Stimulated activated naive B cell treated with anti-CD40 and anti-IgM and Interleukin-4, amounts not matched to agents 10 μg/mL and 1 μg/mL and 100 μg/mL, for 72 hours (primary cell): ENCODE measurements at regions not wholly inside any gene's neighbourhood (a gene's known extent, or its start where the extent isn't known, plus 50 kb on each side); places are given as distances from the start of the nearest gene placed in this dataset.

Experiments
- ATAC-seq, 2 donors: fragments of 150-1000 bp; cut with Tn5 transposase; replicated peaks; 2 replicates each; pipeline ENCODE4 v1.10.0; 2021; ENCODE audit warnings: moderate library complexity in 1 of 2
- DNase-seq: peaks from one replicate; pipeline ENCODE4 v3.0.0; 2021
- H3K27ac Mint-ChIP-seq: one replicate; pipeline ENCODE4 v1.8.0; 2022; ENCODE audit warnings: mild to moderate bottlenecking, mixed read lengths
- H3K27me3 Mint-ChIP-seq, 2 donors: one replicate each; pipeline ENCODE4 v1.8.0; 2022; ENCODE audit warnings: mixed read lengths in 2 of 2
- H3K36me3 Mint-ChIP-seq, 2 donors: one replicate each; pipeline ENCODE4 v1.8.0; 2022; ENCODE audit warnings: mixed read lengths in 2 of 2, mild to moderate bottlenecking in 1 of 2
- H3K4me1 Mint-ChIP-seq, 2 donors: one replicate each; pipeline ENCODE4 v1.8.0; 2022; ENCODE audit warnings: mixed read lengths in 2 of 2, mild to moderate bottlenecking in 1 of 2
- H3K4me3 Mint-ChIP-seq, 2 donors: one replicate each; pipeline ENCODE4 v1.8.0; 2022; ENCODE audit warnings: mild to moderate bottlenecking in 2 of 2, mixed read lengths in 2 of 2, moderate library complexity in 1 of 2
- H3K9me3 Mint-ChIP-seq, 2 donors: one replicate each; pipeline ENCODE4 v1.8.0; 2022; ENCODE audit warnings: mixed read lengths in 2 of 2, mild to moderate bottlenecking in 1 of 2

GRCh38 chr7:125125315-125125714, 195.7 kb upstream of the POT1 start:
- Mint-ChIP-seq H3K27me3 (no peaks in the 10 kb centered on the region), H3K36me3 (no peaks in the 10 kb centered on the region), H3K9me3 (peaks cover 0 to 4% of the 10 kb centered on the region in 2 donors), H3K4me1 (no peaks in the 10 kb centered on the region), H3K4me3 (no peak overlapping the region), H3K27ac (no peak overlapping the region)
- ATAC-seq: no peak
- no peak for DNase-seq

- Mint-ChIP-seq H3K9me3 (peaks cover 4 to 6% of the 10 kb centered on the region in 2 donors), H3K4me1 (no peaks in the 10 kb centered on the region), H3K27me3 (no peaks in the 10 kb centered on the region), H3K27ac (no peak overlapping the region), H3K4me3 (no peak overlapping the region), H3K36me3 (no peaks in the 10 kb centered on the region)
- DNase-seq (no peak), ATAC-seq (no peak)
Observed at GRCh38 chr7:125122173-125122572, 192.5 kb upstream of the POT1 start.

- no peak overlapping the region for H3K27ac Mint-ChIP-seq
- H3K9me3 Mint-ChIP-seq: peaks cover 3 to 4% of the 10 kb centered on the region in 2 donors
- H3K27me3 Mint-ChIP-seq: no peaks in the 10 kb centered on the region
- no peak for DNase-seq
- H3K36me3 Mint-ChIP-seq: no peaks in the 10 kb centered on the region
- H3K4me3 Mint-ChIP-seq: no peak overlapping the region
- ATAC-seq: peak; percentile 33 to 46
- no peaks in the 10 kb centered on the region for H3K4me1 Mint-ChIP-seq
Observed at GRCh38 chr7:125119559-125120115, 190.0 kb upstream of the POT1 start.

GRCh38 chr7:125118444-125118843, 188.8 kb upstream of the POT1 start:
- DNase-seq (no peak), ATAC-seq (peak; percentile 44 to 64)
- no peak overlapping the region for H3K27ac Mint-ChIP-seq
- H3K9me3 Mint-ChIP-seq: peaks cover 2 to 4% of the 10 kb centered on the region in 2 donors
- no peaks in the 10 kb centered on the region for H3K27me3 Mint-ChIP-seq
- no peaks in the 10 kb centered on the region for H3K36me3 Mint-ChIP-seq
- H3K4me3 Mint-ChIP-seq: no peak overlapping the region
- no peaks in the 10 kb centered on the region for H3K4me1 Mint-ChIP-seq

DNA sequence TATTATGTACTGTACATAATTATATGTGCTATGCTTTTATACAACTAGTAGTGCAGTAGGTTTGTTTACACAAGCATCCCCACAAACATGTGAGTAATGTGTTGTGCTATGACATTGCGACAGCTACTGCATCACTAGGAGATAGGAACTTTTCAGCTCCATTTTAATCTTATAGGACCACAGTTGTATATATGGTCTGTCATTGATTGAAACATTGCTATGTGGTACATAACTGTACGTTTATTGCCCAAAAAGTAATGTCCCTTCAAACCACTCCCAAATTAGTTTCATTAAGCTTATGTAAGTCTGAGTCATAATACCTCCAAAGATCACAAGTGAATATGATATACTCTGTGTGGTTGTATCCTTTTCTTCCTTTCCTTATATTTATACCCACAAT, 183.2 kb upstream of the POT1 start:
- no peak for ATAC-seq
- H3K4me3 Mint-ChIP-seq: no peak overlapping the region
- H3K4me1 Mint-ChIP-seq: no peaks in the 10 kb centered on the region
- H3K36me3 Mint-ChIP-seq: no peaks in the 10 kb centered on the region
- no peak overlapping the region for H3K27ac Mint-ChIP-seq
- DNase-seq: no peak
- no peaks in the 10 kb centered on the region for H3K27me3 Mint-ChIP-seq
- peaks cover 8 to 10% of the 10 kb centered on the region in 2 donors for H3K9me3 Mint-ChIP-seq

DNA sequence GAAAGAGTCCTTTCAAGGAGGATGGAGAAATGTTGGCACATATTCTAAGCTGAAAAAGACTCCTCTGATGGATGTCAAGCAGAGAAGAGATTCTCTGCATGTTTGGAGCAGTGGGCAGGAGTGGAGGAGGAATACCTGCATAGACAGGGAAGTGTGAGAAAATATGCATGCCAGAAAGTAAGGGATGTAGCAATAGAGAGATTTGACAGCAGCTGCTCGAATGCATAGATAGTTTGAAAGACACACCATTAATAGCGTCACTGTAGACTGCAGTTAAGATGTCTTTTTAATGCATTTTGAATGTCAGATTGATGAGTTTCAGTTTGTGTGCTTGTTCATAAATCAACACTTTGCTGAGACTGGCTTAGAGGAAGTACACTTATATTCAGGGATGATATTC, 169.9 kb upstream of the POT1 start:
- Mint-ChIP-seq H3K4me1 (no peaks in the 10 kb centered on the region), H3K36me3 (no peaks in the 10 kb centered on the region), H3K4me3 (no peak overlapping the region), H3K27me3 (no peaks in the 10 kb centered on the region), H3K27ac (no peak overlapping the region), H3K9me3 (peaks cover 4 to 6% of the 10 kb centered on the region in 2 donors)
- ATAC-seq: no peak
- no peak for DNase-seq

DNA sequence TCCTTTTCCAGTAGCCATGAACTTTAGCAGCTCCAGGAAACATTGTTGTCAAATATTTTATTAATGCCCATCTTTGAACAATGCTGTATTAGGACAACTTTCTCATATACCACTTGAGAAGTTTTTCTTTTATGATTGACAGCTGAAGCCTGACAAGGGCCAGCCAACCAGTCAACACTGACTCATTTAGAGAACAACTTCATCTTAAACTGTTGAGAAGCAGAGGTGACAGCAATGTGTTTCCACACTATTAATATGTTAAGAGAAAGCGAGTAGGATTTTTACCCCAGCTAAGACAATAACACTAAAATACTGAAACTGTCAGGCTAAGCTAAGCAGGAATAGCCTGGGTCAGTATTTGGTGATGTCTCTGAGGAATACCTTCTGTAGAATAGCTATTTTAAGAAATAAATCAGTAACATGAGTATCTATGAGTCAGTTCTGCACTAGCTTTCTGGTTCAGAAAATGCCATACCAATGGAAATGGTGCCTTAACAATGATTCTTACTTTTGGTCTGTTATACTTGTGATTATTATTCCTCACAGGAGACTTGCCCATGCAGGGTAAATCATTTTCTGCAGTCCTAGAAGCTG, 168.8 kb upstream of the POT1 start:
- ATAC-seq (peak; percentile 77 to 86), DNase-seq (no peak)
- Mint-ChIP-seq H3K4me1 (no peaks in the 10 kb centered on the region), H3K36me3 (no peaks in the 10 kb centered on the region), H3K4me3 (no peak overlapping the region), H3K9me3 (peaks cover 2 to 3% of the 10 kb centered on the region in 2 donors), H3K27ac (no peak overlapping the region), H3K27me3 (no peaks in the 10 kb centered on the region)

DNA sequence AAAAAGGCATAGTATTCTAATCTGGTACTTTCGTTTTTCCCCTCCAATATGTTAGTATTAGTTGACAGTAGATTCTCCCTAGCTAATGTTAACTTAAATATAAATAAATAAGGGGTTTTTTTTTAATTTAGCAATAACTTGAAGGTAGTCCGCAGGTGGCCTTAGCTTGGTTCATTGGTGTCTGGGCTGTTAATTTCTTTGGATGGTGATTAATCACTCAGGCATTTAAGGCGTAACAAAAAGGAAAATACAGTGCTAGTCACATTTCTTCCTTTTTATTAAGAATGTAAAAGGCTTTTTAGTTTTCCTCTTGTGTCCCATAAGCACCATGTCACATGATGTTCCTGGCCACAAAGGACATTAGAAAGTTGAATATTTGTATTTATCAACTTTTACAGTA, 161.0 kb upstream of the POT1 start:
- H3K27me3 Mint-ChIP-seq: no peaks in the 10 kb centered on the region
- no peak overlapping the region for H3K27ac Mint-ChIP-seq
- ATAC-seq: no peak
- no peaks in the 10 kb centered on the region for H3K36me3 Mint-ChIP-seq
- no peaks in the 10 kb centered on the region for H3K4me1 Mint-ChIP-seq
- H3K4me3 Mint-ChIP-seq: no peak overlapping the region
- DNase-seq: no peak
- no peaks in the 10 kb centered on the region for H3K9me3 Mint-ChIP-seq

GRCh38 chr7:125089171-125089570, 159.5 kb upstream of the POT1 start:
- Mint-ChIP-seq H3K4me3 (no peak overlapping the region), H3K4me1 (no peaks in the 10 kb centered on the region)
- DNase-seq: no peak

GRCh38 chr7:125088555-125088954, 158.9 kb upstream of the POT1 start:
- H3K36me3 Mint-ChIP-seq: no peaks in the 10 kb centered on the region
- no peaks in the 10 kb centered on the region for H3K27me3 Mint-ChIP-seq
- H3K9me3 Mint-ChIP-seq: no peaks in the 10 kb centered on the region
- H3K4me1 Mint-ChIP-seq: no peaks in the 10 kb centered on the region
- H3K4me3 Mint-ChIP-seq: no peak overlapping the region
- ATAC-seq (no peak), DNase-seq (no peak)
- H3K27ac Mint-ChIP-seq: no peak overlapping the region

More at GRCh38 chr7:125089171-125089570, 159.5 kb upstream of the POT1 start:
- no peaks in the 10 kb centered on the region for H3K36me3 Mint-ChIP-seq
- no peak overlapping the region for H3K27ac Mint-ChIP-seq
- no peak for ATAC-seq
- H3K9me3 Mint-ChIP-seq: no peaks in the 10 kb centered on the region
- no peaks in the 10 kb centered on the region for H3K27me3 Mint-ChIP-seq

GRCh38 chr7:125085084-125085483, 155.5 kb upstream of the POT1 start:
- Mint-ChIP-seq H3K4me3 (no peak overlapping the region), H3K27me3 (no peaks in the 10 kb centered on the region), H3K9me3 (no peaks in the 10 kb centered on the region), H3K4me1 (no peaks in the 10 kb centered on the region), H3K36me3 (no peaks in the 10 kb centered on the region), H3K27ac (no peak overlapping the region)
- no peak for DNase-seq
- ATAC-seq: no peak

- no peaks in the 10 kb centered on the region for H3K36me3 Mint-ChIP-seq
- H3K9me3 Mint-ChIP-seq: no peaks in the 10 kb centered on the region
- H3K27me3 Mint-ChIP-seq: no peaks in the 10 kb centered on the region
- no peak overlapping the region for H3K4me3 Mint-ChIP-seq
- H3K4me1 Mint-ChIP-seq: no peaks in the 10 kb centered on the region
- DNase-seq (no peak), ATAC-seq (no peak)
- H3K27ac Mint-ChIP-seq: no peak overlapping the region
Observed at GRCh38 chr7:125084196-125084595, 154.6 kb upstream of the POT1 start.

DNA sequence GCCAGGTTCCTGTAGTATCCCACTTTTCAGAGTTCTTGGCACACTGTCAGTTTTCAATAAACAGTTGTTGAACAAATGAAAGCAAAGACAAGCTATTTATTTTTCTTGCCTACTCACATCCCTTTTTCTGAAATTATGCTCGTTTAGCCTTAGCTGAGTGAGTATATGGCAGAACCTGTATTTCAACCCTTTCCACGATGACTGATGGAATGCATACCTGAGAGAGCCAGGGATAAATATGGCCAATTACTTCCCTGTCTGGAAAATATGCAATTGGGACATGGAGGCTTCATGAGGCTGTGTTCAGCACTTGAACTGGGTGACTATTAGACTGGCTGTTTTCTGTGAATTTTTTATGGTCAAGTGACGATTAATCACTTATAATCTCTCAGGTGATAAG, 144.5 kb upstream of the POT1 start:
- DNase-seq: no peak
- no peak for ATAC-seq
- Mint-ChIP-seq H3K36me3 (no peaks in the 10 kb centered on the region), H3K4me3 (no peak overlapping the region), H3K27ac (no peak overlapping the region), H3K27me3 (no peaks in the 10 kb centered on the region), H3K9me3 (peaks cover 5% of the 10 kb centered on the region in 2 donors), H3K4me1 (no peaks in the 10 kb centered on the region)

- Mint-ChIP-seq H3K9me3 (peaks cover 2 to 6% of the 10 kb centered on the region in 2 donors), H3K4me1 (peaks cover 2 to 5% of the 10 kb centered on the region in 2 donors), H3K27ac (no peak overlapping the region), H3K4me3 (no peak overlapping the region), H3K27me3 (peaks cover 0 to 8% of the 10 kb centered on the region in 2 donors), H3K36me3 (no peaks in the 10 kb centered on the region)
- no peak for ATAC-seq
- DNase-seq: no peak
Observed at GRCh38 chr7:125065546-125065945, 135.9 kb upstream of the POT1 start.

GRCh38 chr7:125065001-125065400, 135.4 kb upstream of the POT1 start:
- no peak overlapping the region for H3K27ac Mint-ChIP-seq
- peaks cover 2 to 5% of the 10 kb centered on the region in 2 donors for H3K4me1 Mint-ChIP-seq
- H3K36me3 Mint-ChIP-seq: no peaks in the 10 kb centered on the region
- DNase-seq (no peak), ATAC-seq (no peak)
- H3K9me3 Mint-ChIP-seq: peaks cover 2 to 6% of the 10 kb centered on the region in 2 donors
- H3K27me3 Mint-ChIP-seq: peaks cover 0 to 8% of the 10 kb centered on the region in 2 donors
- H3K4me3 Mint-ChIP-seq: no peak overlapping the region
